Islet precursor cell (in vitro differentiated cells): ENCODE measurements at regions not wholly inside any gene's neighbourhood (a gene's known extent, or its start where the extent isn't known, plus 50 kb on each side); places are given as distances from the start of the nearest gene placed in this dataset.
"Not testable (repeated sequence)": the region's sequence is repeated elsewhere in the genome, so short reads cannot be mapped to it uniquely, and the experiment has no call there.

ENCODE experiments used
- DNase-seq: peaks from one replicate; pipeline ENCODE4 v3.0.0-alpha.2; 2018

DNA sequence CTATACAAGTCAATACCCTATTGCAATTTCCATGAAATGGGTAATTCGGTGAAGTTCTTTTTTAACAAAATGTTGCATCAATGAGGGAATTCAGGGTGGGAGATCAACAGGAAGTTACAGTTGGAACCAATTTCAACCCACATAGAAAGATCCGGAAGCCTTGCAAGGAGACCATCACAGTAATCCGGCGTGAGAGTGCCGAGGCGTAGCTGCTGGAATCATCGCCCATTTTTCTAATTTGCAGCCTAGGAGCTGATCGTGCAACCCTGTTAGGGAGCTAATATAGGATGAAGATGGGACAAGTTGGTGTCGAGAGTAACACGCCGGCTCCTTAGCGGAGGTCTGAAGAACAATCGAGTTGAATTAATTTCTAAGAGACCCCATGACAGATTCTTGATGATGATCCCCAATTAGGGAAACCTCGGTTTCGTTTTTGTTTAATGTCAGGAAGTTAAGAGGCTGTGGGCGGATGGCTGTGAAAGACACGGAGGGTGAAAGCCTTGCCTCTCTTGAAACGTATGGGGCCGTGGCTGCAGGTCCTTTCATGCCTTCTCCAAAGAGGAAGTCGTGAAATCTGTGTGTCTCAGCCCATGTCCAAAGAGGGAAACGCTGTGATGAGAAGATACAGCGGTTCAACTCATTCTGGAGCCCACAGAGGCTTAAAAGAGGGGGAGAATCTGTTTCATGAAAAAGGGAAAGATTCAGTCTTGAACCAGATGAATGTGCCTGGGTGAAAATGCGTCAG, 51.2 kb upstream of the CARD11 start:
- no peak for DNase-seq

DNA sequence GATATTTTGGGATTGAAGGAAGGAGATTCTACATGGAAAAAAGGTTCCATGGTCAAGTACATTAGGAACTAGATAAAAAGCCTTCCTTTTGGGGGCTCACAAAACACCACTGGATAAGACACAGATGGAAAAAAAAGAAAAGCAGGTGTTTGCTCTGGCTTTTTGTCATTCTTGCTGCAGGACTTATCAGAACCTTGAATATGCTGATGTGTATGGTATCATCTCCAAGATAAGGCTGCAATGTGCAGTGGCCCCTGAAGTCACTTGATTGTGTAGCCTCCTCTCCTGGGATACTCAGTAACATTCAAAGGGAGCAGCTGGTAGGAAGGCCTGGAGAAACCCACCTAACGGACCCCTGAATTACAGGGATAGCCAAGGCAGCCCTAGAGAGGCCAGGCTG, 54.1 kb upstream of the CARD11 start:
- no peak for DNase-seq

DNA sequence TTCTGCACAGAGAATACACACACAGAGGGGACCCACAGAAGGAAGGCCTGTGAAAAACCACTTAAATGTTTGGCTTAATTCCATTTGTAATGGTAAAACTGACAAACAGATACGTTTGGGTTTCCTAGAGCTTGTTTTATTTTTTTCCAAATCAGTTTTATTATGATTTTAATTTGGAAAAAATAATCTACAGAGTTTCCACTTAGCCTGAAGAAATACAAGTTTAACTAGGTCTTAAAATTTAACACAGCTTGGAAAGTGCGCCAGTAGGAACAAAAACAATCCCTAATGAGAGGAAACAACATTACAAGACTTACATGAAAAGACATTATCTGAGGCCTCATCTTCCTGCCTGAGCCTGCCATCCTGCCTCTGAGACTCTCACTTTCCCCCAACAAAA, 58.5 kb upstream of the CARD11 start:
- DNase-seq, result no peak

DNA sequence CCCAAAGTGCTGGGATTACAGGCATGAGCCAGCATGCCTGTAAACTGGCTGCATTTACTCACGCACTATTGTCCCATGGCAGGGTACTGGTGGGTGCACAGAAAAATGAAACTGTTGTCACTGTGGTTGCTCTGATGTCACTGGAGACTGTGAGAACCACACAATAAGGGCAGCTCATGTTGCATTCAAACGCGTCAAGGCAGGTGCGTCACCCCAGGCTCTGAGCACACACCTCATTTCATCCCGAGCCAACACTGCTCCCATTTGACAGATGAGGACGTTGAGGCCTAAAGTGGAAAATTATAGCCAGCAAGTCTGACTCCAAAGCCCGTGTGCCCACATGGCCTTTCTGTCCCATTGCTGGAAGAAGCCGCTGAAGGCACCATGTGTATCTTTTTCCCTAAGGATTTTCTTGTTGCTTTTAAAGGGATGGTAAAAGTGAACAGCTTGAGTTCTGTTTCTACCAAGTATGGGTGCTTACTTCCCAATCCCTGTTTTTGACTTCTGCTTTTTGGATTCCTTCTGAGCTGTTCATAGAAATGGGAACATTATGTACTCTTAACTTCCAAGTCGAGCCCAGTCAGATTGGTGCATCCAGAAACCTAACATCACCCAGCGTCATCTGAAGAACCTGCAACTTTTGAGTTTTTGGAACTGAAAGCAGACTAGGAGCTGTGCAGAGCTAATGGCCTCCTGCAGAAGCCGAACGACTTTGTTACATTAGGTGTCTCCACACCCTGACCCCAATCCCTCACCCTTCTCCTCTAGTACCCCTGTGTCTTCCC, 60.1 kb upstream of the CARD11 start:
- no peak for DNase-seq

DNA sequence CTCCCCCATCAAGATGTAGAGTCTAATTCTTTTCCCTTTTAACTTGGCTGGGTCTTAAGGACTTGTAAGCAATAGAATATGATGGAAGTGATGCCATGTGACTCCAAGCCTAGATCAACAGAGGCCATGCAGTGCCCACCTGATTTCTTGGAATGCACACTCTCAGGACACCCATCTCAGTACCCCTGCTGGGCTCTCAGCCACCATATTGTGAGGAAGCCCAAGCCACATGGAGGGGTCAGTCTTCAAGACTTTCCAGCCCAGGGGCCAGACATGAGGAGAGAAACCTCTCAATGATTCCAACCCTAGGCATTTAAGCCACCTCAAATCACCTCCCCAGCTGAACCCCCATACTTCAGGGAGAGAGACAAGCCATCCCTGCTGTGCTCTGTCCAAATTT, 62.2 kb upstream of the CARD11 start:
- DNase-seq, result no peak

DNA sequence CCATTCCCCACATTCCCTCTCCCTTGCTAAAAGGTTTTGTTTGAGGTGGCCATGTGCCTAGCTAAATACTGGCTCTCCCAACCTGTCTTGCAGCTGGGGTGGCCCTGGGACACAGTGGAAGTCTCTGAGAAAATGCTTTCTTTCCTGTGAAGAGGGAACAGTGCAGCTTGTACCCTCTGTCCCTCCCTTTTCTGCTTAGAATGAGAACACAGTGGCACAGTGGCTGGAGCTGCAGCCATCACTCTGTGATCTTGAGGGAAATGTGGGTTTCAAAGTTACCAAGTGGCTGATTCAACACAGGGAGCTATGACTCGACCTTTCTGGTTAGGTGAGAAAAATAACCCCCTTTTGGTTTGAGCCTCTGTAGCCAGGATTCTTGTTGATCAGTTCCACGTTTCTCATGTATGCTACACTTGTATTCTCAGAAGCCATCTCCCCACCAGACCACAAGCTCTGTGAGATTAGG, 62.7 kb upstream of the CARD11 start:
- no peak for DNase-seq

DNA sequence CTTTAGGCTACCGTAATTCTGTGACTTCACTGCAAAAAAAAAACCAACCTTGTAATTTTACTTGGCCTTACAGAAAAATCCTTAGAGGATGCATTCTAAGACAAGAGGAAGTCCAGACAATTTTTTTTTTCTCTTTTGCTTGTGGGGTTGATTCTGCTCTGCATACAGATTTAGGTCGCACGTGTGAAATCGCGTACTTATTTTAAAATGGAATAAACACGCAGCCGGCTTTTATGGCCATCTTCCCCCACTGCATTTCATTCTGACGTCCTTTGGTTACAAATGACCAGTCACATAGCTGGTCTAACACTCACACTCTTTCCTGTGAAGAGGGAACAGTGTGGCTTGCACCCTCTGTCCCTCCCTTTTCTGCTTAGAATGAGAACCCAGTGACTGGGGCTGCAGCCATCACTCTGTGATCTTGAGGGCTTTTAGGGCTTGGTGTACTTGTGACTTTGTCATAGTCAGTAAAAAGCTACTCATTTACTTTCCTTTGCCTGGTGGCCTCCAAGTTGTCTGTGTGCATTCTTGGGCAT, 63.6 kb upstream of the CARD11 start:
- no peak for DNase-seq

DNA sequence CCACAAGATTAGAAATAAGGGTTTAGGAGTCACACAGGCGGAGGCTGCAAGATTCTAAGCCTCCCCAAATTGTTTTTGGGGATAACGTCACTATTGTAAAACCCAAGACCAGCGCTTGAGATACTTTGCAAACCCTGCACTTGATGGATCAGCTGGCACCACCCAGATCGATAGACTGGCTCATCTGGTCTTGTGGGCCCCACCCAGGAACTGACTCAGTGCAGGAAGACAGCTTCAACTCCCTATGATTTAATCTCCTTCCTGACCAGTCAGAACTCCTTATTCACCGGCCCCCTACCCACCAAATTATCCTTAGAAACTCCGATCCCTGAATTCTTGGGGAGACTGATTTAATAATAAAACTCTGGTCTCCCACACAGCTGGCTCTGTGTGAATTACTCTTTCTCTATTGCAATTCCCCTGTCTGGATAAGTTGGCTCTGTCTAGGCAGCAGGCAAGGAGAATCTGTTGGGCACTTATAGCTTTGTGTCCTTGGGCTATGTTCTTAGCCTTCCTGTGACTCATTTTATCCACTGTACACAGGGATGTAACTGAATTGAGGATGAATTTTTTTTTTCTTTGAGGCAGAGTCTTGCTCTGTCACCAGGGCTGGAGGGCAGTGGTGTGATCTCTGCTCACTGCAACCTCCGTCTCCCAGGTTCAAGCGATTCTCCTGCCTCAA, 64.4 kb upstream of the CARD11 start:
- no peak for DNase-seq

DNA sequence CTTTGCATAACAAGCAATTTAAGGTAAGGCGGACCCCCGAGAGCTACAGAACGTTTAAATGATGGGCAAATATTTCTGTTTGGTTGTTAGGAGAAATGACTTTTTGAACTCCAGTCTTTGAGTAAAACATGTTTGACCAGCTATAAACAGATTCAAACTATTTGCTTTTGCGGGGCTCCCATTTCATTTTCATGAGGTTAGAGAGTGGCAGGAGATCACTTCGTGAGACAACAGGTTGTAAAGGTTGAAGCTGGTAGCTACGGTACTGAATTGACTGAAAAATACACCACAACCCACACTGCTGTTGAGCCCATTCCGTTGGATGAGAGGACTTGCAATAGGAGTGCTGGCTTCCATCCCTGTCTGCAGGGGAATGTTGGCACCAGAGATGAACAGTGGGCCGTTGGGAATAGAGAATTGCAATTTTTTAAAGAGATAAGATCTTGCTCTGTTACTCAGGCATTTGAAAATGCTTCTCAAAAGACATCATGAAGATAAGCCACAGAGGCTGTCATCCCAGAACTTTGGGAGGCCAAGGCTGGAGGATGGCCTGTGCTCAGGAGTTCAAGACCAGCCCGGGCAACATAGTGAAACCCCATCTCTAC, 65.7 kb upstream of the CARD11 start:
- no peak for DNase-seq

DNA sequence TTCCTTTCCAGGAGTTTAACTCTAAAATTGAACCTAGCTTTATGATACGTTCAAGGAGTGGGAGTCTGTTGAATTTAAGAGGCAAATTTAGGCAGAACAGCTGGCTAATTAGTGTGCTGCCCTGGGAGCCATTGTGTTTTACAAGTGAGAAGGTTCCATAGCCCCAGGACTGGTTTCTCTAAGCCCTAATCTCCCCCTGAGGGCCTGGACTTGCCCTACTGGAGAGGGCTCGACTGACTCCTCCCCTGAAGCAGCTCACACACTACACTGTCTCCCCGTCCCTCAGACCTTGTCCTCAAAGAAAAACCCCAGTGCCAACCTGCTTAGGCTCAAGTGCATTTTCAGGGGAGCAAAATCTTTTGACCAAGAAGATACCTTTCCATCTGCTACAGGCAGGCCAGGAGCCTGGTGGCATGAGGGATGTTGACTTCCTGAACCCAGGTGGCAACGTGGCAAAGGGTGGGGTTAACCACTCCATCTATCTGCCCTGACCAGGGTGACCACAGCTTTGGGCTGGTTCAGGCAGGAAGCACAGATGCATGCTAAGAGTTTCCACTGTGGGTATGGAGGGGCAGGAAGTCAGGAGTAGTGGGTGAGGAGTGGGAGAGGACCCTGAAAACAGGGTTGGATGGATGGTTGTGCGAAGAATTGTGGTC, 68.9 kb upstream of the CARD11 start:
- no peak for DNase-seq

DNA sequence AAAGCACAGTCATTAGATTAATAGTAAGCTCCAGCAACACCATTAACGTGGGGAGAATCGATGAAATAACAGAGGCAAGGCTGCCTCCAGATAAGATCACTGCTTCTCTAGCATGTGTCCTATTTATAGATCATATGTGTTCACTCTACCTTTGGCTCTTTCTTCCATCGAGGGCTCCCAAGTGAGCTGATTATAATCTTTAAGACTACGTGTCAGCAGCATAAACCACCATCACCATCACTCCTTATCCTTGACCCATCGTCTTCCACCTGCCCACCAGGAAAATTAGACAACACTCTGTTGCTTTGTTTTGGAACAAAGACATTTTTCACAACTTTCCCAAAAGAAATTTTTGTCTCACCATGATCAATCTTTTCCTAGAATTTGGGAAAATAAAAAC, 71.2 kb upstream of the CARD11 start:
- no peak for DNase-seq

DNA sequence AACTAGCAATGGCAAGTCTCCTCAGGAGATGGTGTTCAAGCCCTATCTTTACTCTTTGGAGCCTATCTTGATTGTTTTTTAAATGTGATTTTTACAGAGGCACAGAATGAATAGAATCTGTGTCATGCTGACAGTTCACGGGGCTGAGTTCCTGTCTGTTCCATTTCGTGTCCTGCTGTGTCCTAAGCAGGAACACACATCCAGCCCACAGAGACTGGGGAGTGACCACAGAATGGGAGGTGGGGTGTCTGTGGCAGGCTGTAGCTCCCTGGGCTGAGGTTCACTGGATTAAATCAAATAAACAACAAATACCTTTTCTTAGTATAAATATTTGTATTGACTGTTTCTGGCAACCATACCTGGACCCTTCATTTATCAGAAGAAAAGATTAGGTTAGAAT, 73.4 kb upstream of the CARD11 start:
- no peak for DNase-seq

DNA sequence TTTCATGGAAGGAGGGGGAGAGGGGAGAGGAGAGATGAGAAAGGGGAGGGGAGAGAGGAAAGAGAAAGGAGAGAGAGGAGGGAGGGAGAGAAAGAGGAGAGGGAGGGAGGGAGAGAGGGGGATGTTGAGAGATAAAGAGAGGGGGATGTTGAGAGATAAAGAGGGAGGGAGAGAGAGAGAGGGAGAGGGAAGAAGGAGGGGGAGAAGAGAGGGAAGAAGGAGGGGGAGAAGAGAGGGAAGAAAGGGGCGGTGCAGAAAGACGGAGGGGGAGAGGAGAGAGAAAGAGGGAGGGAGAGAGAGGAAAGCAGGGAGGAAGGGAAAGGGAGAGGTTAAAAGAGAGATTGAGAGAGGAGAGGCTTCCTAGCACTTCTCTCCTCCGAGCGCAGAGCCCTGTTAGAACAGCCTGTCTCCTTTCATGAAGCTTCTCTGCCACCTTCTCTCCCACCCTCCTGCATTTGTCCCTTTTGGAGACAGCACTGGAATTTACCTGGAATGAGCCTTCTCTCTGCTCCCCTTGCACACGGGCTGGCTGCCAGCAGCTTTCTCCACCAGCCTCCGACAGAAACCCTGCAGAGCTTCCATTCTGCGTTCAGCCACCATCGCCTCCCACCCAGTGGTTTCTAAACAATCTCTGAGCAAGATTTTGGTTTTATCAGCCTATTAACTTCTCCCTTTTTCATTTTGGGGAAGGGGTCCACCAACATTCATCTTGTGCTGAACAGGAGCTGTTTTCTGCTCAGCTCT, 74.0 kb upstream of the CARD11 start:
- no peak for DNase-seq

DNA sequence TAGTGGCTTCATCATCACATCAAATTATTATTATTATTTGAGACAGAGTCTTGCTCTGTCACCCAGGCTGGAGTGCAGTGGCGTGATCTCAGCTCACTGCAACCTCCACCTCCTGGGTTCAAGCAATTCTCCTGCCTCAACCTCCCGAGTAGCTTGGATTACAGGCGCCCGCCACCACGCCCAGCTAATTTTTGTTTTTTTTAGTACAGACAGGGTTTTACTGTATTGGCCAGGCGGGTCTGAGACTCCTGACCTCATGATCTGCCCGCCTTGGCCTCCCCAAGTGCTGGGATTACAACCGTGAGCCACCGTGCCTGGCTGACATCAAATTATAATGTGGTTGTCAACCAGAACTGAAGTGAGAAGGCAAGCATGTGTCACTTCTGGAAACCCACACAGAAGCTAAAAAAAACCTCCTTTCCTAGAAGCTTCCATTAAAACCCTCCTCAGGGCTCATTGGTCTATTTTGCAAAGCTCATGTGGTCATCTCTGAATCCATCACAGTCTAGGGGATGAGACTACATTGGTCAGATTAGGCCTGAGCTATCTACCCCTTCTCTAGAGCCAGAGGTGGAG, 75.8 kb upstream of the CARD11 start:
- DNase-seq, result not testable (repeated sequence)

DNA sequence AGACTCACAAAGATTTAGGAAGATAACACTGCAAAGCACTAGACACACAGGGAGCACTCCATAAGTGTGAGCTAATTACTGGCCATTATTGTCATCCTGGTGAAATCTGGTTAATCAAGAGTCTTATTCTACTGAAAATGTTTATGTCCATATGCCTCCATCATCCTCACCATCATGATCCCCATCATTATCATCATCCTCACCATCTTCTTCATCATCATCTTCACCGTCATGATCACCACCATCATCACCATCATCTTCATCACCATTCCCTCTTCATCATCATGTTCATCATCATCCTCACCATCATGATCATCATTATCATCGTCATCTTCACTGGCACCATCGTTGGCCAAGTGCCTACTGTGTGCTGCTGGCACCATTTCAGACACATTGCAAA, 76.3 kb upstream of the CARD11 start:
- DNase-seq, result no peak

DNA sequence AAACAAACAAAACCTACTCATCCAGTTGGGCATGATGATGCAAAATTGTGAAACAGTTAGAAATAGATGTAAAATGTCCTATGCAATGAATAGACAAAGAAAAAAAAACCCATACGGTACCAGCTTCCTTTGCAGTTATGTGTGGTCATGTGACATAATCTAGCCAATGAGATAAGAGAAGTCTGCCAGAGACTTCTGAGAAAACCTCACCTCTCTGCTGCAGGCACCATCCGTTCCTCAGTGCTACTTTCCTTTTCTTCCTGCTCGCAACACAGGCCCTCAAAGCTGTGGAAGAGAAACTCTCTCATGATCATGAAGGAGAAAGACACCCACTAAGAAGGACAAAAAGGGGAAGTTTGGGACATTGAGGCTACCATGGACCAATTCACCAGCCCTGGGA, 76.8 kb upstream of the CARD11 start:
- no peak for DNase-seq

DNA sequence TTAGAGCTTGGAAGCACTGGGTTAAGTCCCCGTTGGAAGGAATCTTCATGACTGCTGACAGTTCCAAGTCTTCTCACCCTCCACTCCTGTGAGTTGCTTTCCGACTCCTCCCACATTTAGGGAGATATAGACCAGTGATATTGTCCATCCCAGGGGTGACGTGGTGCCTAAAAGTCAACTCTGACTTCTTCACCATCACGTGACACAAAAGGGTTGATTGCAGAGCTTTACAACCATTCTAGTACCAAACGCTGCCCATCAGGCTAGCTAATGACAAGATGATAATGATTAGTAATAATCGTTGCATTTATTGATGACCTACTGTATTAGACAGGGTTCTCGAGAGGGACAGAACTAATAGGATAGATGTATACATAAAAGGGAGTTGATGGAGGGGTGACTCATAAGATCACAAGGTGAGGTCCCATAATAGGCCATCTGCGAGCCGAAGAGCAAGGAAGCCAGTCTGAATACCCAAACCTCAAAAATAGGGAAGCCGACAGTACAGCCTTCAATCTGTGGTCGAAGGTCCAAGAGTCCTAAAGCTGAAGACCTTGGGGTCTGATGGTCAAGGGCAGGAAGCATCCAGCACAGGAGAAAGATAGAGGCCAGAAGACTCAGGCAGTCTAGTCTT, 85.3 kb upstream of the CARD11 start:
- no peak for DNase-seq

DNA sequence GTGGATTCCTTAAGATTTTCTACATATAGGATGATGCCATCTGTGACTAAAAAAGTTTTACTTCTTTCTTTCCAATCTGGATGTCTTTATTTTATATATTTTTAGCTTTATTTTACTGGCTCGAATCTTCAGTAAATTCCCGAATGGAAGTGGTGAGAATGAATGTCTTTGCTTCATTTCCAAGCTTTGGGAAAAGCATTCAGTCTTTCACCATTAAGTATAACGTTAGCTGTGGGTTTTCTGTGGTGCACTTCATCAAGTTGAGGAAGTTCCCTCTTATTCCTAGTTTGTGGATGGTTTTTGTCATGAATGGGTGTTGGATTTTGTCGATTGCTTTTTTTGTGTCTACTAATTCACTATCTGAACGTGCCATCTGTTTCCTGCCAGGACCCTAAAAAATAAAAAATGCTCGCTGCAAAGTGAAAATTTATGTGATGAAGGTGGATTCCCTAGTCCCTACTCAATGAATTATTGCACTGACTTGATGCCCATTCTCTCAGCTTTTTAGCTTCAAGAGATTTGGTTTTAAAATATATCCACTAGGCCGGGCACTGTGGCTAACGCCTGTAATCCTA, 90.2 kb upstream of the CARD11 start:
- DNase-seq, result no peak

DNA sequence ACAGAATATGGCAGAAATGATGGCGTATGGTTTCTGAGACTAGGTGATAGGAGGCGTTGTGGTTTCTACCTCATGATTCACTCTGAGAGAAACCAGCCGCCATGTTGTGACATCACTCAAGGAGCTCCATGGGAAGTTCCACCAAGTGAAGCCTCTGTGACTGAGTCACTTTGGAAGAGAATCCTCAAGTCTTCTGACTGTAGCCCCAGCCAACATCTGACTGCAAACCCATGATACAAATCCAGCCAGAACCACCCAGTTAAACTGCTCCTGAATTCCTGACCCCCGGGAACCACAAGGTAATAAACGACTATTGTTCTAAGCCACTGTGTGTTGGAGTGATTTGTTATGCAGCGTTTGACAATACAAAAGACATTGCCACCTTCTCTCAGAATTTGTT, 91.1 kb upstream of the CARD11 start:
- DNase-seq, result no peak

DNA sequence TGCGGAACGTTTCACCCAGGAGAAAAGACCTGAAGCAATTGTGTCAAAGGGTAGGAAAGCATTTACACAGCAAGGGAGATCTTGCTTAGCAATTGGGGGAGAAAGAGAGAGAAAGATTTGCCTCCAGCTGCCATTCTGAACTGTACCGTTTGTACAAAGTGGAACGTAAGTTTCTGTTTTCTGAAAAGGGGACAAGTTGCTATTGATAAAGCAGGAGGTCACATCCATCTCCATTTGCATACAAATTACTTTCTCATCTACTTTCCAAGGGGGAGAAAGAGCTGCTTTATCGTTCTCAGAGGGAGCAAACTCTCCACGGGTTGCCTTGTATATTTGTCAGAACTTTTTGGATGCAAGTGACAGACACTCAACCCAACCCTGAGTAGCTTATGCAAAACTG, 92.0 kb upstream of the CARD11 start:
- no peak for DNase-seq

DNA sequence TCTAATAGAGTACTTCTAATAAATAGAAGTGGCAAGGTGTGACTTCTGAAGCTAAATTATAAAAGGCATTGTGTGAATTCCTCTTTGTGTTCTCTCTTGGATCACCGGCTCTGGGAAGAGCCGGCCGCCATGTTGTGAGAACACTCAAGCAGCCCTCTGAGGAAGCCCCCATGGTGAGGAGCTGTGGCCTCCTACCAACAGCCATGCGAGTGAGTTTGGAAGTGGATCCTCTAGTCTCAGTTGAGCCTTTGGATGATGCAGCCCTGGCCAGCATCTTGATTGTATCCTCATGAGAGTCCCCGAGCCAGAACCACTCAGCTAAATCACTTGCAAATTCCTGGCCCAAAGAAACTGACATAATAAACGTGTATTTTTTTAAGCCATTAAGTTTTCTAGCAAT, 94.5 kb upstream of the CARD11 start:
- no peak for DNase-seq
